ENCODE measurements at regions not wholly inside any gene's neighbourhood (a gene's known extent, or its start where the extent isn't known, plus 50 kb on each side); places are given as distances from the start of the nearest gene placed in this dataset.

- TF ChIP-seq CTCF (IDR thresholded peaks at IDR 0.05) (no peak), POLR2AphosphoS5 (IDR thresholded peaks at IDR 0.05) (no peak)
These were observed 312.2 kb upstream of the ZNF717 start for GRCh38 chr3:76097589-76097969.

Data from esophagus muscularis mucosa (tissue), 3 donors.